EH (cell line): ENCODE measurements at regions not wholly inside any gene's neighbourhood (a gene's known extent, or its start where the extent isn't known, plus 50 kb on each side); places are given as distances from the start of the nearest gene placed in this dataset.
A peak's percentile ranks its signal among the peaks of the same experiment; 100 is the strongest.

ENCODE experiments used
- DNase-seq: peaks from one replicate; pipeline ENCODE4 v3.0.0-alpha.2; 2015; ENCODE audit warnings: low read depth

DNA sequence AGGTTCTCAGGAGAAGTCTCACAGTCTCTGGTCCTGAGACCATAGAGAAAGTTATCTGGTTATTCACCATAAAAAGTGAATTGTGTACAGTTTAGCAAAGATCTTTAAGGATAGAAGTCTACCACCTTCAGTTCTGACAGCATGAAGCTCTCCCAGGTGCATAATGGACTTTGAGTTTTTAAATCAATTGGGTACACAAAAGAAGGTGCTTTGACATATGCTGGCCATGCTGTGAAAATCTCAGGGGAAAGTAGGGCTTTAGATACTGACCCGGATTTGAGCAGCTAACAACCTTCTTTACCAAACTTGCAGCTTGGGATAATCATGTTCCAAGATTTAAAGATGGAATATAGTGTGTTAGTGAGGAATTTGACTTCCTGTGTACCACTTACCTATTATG, 264.2 kb downstream of the ZSWIM6 start:
- DNase-seq, result no peak

DNA sequence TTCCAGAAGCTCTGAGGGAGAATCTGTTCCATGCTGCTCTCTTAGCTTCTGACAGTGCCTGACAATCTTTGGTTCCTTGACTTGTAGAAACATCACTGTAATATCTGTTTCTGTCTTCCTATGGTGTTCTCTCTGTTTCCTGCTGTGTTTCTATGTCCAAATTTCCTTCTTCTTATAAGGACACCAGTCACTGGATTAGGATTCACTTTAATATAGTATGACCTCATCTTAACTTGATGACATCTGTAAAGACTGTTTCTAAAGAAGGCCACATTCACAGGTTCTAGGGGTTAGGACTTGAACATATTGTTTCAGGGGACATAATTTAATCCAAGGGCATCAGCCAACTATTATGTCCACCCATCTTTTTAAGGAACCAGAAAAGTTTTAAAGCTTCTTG, 265.6 kb downstream of the ZSWIM6 start:
- DNase-seq, result no peak

DNA sequence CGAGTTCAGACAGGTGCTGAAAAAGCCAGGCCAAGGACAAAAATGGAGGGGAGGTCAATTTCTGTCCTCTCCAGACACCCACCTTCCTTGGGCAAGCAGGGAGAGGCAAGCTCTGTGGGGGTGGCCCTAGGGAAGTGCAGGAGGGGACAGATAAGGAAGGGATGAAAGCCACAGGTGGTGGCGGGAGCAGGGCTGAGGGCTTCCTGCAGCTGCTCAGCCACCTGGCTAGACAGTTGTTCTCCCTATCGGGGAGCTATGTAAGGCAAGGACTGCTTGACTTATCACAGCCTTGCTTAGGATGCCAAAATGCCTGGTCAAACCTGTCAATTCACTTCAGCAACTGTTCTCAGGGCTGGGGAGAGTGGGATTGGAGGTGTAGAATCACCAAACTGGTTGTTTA, 266.1 kb downstream of the ZSWIM6 start:
- DNase-seq, result no peak

DNA sequence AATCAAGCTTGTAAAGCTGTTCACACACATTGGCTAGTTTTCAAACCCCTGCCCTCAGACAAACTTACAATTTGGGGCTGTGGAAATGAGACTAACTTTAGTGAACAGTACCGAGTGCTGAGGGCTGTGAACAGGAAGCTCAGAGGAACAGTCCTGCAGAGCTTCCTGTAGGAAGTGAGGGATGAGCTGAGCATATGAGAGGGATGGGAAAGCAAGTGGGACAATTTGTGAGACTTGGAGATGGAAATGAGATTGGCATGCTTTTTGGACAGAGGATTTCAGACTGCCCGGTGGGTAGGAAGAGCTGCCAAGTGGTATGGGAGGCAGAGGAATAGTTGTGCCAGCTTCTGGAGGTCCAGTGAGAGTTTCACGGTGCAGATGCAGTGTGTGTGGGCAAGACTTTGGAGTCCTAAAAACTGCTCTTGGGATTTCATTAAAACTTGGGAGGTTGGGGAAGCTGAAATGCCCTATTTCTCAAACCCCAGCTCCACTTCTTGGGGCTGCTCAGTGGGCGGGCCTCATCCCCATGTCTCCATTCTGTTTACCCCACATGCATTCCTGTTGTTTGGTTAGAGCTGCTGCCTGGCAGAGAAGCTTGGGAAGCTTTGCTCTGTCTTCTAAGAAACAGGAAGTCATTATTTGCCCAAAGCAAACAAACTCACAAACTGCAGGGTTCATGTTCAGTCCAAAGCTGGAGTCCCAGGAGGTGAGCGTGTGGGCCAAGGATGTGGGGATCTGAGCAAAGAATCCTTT, 267.5 kb downstream of the ZSWIM6 start:
- peak; percentile 77 for DNase-seq

DNA sequence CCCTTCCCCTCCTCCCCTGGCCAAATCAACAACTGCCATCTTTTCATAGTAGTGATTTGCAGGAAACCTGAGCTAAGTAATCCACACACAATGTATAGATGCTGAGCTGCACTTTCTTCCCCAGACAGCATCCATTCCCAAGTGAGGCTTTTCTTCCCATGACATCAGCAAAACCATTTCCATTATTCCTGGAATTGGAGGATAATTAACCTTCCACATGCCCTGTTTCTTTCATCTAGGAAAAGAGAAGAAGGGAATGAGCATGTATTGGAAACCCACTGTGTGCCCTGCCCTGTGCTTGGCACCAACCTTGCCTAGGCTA, 268.0 kb downstream of the ZSWIM6 start:
- DNase-seq, result no peak

DNA sequence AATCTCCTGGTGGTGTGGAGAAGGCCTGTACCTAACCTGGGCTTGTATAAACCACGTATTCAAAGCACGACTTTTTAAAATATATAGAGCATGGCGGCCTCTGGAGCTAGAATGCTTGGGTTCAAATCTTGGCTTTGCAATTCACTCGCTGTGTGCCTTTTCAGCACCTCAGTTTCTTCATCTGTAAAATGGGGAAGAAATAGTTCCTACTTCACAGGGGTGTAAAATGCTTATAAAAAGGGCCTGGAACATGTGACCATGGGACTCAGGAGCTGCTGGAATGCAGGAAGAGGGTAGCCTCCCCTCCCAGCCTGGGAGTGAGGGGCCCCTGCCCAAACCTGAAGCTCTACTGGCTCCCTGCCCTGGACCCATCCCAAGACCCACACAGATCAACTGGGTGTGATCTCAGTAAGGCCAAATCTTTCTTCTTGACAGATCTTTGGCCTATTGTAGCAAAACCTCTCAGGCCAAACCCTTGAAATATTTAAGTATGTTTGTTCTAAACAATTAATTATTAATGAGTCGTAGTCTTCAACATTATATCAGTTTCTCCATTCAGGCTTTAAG, 269.0 kb downstream of the ZSWIM6 start:
- DNase-seq, result no peak

DNA sequence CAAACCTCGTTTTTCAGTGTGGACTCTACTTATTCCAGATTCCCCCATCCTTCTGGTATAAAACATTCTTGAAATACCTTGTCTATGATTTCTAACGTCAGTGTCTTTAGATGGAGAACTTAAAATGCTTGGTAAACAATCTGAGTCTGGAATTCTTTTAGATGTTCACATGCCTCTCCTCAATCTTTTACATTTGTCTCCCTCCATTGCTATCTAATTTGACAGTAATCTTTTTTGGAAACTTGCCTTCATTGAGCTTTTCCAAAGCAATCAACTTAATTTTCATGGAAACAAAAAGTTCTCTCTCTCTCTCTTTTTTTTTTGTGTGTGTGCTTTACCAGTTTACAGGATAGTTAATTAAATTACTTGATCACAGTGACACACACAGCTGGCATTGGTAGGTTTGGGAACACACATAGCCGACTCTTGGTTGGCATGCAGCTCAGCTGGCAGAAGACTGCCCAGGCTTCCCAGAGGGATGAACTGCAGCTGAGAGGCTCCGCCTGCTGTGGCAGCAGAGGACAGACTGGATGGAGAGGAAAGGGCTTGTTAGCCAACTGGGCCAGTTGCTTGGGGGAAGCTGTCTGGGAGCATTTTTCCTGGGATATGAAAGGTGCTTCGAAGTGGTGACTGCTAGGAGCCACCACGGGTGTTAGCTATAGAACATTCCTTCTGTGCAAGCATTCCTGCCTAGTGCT, 271.3 kb downstream of the ZSWIM6 start:
- DNase-seq, result peak; percentile 71

DNA sequence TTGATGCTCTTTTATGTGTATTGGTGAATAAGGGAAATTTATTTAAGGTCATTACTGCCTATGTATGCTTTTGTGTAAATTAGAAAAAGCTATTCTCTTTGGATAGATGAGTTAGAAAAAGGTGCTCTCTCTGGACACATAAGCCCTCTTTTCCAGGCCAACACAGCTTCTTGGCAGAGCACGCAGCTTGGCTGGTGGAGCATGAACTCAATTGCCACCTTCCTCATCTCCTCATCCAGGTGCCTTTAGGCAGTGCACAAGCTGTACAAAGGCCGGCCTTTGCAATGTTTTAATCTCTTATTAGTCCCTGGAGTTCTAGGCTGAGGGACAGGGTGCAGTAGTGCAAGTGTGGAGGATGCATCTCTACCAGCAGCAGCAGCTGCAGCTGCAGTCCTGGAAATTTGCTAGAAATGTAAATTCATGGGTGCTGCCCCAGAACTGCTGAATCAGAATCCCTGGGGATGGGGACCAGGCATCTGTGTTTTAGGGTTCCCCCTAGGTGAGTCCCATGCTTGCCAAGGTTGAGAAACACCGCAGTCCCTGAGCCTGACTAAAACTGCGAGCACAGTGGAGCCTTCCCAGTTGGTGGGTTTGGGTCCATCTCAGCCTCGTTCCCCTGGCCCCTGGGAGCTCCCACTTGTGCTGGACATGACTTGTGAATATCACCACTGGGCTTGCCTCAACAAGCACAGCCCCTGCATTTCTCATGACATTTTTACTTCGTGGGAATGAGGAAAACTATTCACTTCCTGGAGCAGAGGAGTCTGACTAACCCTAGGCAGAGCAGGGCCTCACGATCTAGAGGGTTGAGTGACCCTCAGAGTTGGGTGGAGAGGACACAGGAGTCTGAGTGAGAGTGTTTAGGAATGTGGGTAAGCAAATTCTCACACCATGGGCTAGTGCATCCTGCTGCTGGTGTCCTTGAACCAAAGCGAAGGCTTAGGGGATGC, 272.3 kb downstream of the ZSWIM6 start:
- peak; percentile 73 for DNase-seq

DNA sequence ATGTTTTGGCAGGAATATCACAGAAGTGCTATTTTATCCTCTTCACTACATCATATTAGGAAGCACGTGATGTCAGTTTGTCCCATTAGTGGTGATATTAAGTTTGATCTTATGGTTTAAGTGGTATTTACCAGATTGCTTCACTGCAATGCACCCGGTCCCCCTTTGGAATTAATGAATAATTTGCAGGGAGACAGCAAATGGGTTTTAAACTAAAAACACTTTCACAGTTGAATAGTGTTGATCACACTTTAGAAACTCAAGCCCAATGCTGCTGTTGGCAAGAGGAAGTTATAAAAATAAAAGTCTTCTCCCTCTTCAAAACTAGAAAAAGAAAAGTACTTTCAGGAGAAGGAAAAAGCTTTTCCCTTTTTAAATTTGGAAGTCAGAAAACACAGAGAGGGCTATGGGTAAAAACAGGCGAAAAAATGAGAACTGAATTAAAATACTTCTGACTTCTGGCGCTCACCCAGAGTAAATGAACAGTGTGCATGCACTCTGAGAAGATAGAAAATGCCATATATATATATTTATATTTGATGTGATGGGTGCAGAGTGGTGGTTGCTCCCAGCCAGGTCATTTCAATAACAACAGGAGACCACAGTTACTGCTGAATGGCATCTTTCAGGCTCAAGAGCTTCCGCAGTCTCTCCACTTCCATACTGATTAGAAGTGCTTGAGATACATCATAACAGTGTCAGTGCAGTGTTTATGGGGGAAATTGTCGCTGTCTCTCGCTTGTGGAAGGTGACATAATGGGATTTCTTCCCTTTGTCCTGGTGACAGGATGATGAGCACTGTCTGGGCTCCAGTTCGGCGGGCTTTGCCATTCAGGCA, 278.0 kb downstream of the ZSWIM6 start:
- DNase-seq, result no peak

DNA sequence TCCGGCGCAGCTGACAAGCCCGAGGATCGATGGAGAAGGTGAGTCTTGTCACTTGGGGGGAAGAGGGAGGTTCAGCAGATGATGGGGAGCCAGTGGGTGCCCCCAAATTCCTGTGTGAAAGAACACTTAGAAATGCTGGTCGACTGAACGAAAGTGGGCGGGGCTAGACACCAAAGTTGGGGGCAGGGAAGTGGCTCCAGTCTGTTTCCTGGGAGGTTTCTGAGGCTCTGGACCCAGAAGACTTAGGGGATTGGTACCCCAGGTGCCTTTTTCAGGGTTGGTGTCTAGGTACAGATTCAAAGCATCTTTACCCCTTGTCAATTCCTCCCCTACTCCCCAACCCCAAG, 278.6 kb downstream of the ZSWIM6 start:
- DNase-seq, result no peak

DNA sequence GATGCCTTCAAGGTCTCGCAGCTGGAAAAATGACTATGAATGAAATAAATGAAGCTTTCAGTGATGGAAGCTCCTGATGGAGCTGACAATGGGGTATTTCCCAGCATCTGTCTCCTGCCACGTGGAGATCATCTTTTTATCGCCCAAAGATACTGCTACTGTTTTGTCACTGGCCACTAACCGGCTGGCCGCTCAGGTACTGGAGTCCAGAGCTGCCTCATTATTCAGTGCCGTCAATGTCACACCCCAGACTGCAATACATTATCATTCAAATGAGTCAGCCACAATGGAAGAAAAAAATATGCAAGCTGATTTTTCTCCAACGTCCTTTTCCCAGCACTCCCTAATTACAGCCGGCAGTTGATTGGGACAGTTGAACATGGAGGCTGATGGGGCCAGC, 280.4 kb downstream of the ZSWIM6 start:
- no peak for DNase-seq

DNA sequence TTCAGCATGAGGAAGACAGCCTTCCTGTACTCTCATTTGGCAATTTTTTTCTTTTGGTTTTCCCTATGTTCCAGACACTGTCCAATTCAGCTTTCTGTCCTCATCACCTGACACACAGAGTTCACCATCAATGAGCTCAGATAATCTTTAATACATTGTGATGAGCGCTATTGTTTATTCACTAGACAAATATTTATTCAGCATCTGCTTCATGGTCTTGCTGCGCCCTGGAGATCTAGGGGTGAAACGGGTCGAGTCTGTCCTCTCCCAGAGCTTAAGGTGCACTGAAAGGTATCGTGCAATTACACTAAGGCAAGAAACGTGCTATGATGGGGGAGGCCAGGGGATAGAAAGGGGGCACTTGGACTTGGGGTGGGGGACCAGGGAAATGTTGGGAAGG, 281.6 kb downstream of the ZSWIM6 start:
- no peak for DNase-seq

DNA sequence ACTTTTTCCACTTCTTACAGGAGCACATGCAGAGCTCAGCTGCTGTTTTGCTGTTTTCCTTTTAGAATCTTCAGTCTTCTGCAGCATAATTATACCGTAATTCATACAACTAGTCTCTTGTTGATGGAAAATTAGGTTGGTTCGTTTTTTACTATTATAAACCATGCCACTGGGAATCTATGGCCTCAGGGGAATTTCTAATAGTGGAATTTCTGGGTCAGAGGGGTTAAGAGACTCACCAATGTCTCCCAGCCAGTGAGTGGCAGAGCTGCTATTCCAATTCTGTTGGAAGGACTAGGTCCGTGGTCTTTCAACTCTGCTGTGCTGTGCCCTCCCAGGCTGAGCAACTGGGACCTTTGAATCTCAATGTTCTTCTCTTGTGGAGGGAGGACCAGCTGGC, 282.5 kb downstream of the ZSWIM6 start:
- DNase-seq, result peak; percentile 68

DNA sequence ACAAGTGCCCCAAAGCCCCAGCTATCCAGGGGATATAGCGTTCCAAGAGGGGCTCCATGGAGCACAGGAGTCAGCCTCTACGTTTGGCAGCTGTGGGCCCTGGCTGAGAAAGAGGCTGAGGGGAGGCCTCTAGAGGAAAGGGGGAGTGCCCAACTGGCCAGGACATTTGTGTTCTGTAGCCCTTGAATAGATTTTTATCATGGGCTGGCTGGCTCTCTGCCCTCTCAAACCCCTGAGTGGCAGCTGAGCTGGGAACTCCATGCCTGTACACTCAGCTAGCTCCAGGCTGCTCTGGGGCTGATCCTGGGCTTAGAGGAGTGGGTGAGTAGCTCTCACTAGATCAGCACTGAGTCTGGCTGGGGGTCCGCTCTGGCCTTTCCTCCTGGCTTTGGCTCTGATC, 285.0 kb downstream of the ZSWIM6 start:
- DNase-seq, result no peak

DNA sequence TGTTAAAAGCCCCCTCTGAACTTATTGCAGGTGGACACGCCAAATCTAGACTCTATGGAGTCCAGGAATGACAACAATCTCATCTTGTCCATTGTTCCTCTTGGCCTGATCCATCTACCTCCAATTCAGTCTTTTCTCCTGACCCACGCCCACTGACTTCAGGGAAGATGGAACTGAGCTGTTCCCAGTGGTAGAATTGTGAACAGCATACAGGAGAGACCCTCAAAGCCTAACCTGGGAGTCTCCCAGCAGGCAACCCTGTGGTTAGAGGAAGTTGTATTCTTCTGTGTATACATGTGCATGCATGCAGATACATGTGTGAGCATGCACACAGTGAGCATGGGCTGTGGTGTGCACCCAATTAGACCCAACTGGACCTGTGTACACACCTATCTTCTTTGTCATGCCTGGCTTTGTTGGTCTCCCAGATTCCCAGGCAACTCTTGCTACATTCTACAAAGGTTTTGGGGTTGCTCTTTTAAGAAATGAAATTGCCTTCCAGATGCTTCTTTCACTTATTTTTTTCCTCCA, 286.0 kb downstream of the ZSWIM6 start:
- DNase-seq, result no peak

DNA sequence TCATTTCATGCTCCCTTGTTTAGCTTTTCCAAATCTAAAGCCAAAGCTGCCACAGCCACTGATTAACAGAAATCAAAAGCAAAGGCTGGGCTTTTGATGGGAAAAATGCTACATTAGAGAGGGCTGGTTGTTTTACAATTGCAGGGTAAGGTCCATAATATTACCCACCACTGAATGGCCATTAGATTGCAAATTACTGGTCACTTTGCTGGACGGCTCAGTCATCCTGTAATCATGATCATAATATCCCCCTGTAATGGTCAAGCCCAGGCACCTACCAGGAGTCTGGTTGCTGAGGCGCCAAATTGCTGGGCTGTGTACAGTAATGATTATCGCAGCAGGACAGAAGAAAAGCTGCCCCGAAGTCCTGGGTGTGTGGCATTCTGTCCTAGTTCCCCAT, 286.5 kb downstream of the ZSWIM6 start:
- DNase-seq, result no peak

DNA sequence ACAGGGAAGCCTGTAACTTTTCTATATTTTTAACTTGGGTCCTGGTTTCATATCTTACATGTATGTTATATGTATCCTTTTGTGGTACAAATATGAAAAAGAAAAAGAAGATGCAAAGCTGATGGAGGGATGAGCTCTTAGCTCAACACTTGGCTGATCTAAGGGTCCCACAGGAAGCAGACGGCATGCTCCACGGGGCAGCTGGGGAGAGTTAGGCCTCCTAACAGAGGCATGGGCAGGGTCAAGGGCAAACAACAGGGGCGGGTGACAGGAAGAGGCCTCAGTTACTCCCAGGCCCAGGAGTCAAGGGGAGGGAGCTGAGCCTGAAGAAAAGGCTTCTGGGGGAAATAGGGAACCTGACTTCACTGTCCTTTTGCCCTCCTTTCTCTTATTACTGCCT, 287.2 kb downstream of the ZSWIM6 start:
- no peak for DNase-seq

DNA sequence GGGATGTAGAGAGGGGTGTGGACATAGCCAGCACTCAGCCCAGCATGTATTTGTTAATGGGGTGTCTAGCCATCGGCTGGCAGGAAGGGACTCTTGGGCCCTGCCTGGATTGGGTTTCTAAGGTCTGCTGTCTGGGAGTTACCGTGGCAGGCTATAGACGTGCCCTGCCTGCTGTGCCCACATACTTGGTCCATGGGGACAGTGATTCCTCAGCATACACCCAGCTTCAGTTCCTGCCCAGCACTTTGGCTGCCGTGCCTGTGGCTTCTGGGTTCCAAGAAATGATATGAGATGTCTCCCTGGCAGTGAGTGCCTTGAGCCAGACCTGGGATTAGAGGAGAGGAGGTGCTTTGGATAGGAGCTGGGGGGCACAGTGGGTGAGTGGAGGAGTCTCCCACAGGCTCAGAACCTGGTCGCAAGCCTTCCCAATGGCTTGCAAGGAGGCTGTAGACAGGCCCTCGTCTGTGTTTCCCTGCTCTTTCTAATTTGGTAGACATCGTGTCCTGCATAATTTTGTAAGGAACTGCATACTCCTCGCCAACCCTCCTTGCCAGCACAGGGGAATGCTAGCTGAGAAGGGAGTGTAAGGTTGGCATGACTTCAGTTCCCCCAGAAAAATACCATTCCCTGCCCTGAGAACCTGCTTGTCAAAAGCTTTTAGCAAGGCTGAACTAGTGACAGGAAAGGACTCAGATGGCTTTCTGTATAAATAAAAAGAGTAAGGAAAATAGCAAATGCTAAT, 287.9 kb downstream of the ZSWIM6 start:
- DNase-seq, result no peak

DNA sequence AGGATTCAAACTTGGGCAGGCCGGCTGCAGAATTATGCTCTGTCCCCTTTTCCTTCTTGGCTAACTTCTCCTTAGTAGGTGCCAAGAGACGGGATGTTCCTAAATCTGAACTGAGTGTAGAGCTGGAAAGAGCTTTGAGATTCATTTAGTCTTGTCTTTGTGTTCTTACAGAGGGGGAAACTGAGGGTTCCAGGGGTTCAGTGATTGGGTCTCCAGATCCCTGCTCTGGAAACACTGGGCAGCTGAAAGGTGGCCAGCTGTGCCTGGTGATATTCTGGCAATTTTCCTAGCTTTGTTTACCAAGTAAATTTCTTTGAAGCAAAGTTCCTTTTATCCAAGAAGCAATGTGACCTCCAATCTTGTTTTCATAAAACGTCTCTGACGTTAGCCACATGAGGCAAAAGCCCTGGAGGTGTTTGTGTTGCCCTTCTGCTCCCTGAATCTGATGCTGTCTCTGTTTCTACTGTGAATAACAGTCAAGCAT, 288.7 kb downstream of the ZSWIM6 start:
- no peak for DNase-seq

DNA sequence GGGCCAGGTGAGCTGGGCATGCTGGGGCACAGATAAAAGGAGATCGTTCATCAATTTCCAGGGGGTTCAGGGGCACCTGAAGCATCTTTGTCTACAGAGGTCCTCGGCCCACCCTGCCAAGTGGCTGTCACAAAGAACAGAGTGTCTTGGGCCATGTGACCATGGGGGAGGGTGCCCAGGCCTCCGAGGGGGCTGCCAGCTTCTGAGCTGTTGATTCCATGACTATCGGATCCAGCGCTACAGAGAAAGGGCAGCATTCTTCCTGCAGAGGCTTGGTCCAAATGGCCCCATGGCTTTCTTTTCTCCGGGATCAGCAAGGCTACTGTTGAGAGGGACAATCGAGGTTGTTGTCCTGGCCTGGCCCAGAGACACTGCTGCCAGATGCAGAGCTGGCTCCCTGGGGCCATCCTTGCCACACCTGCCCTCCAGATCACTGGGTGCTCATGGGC, 289.2 kb downstream of the ZSWIM6 start:
- no peak for DNase-seq

DNA sequence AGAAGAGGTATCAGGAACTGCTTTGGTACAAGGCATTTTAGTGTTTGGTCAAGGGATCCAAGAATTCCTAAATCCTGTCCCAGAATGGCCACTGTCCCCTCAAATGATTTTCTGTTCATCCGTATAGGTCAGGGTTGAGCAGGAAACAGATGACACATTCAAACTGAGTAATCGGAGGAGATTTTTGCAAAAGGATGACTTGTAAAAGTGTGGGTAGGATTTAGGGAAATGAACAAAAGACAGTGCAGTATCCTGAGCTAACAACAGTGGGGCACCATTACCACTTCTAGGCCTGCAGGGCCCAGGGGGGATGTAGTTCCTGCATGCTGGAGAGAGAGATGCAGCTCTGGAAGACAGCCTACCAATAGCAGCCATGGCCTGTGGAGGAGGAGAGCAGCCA, 290.1 kb downstream of the ZSWIM6 start:
- no peak for DNase-seq
